NCI-H774 (cell line): ENCODE measurements at regions not wholly inside any gene's neighbourhood (a gene's known extent, or its start where the extent isn't known, plus 50 kb on each side); places are given as distances from the start of the nearest gene placed in this dataset.

Experiments
- DNase-seq: peaks from one replicate; lab custom pipeline; 2025; lab: John Stamatoyannopoulos, UW

GRCh38 chr12:96132819-96133218 lies 61.4 kb upstream of the ELK3 start:
- no peak for DNase-seq

- no peak for DNase-seq
Observed at GRCh38 chr12:96134200-96134599, 60.0 kb upstream of the ELK3 start.

GRCh38 chr12:96136161-96136560 lies 58.0 kb upstream of the ELK3 start:
- no peak for DNase-seq

GRCh38 chr12:96136725-96137378 lies 57.3 kb upstream of the ELK3 start:
- DNase-seq, result no peak

GRCh38 chr12:96140174-96140573 lies 54.0 kb upstream of the ELK3 start:
- no peak for DNase-seq

GRCh38 chr12:96141216-96141912 lies 52.8 kb upstream of the ELK3 start:
- DNase-seq, result no peak

- DNase-seq, result no peak
Observed at GRCh38 chr12:96143392-96143791, 50.8 kb upstream of the ELK3 start.

- DNase-seq, result no peak
Observed at GRCh38 chr12:96143827-96144565, 50.2 kb upstream of the ELK3 start.
